Liver (tissue), 8 donors: ENCODE measurements at regions not wholly inside any gene's neighbourhood (a gene's known extent, or its start where the extent isn't known, plus 50 kb on each side); places are given as distances from the start of the nearest gene placed in this dataset.

Experiments
- DNase-seq: peaks from one replicate; pipeline ENCODE4 v3.0.0-alpha.2; 2017; ENCODE audit warnings: low spot score
- H3K27ac ChIP-seq, 2 donors: one replicate each; pipeline ENCODE4 v1.7.0; 2013; ENCODE audit warnings: inconsistent platforms in 2 of 2, low read length in 2 of 2, control low read depth in 1 of 2, low read depth in 1 of 2, mild to moderate bottlenecking in 1 of 2
- H3K27me3 ChIP-seq, 4 donors: one replicate each; pipeline versions ENCODE4 v1.6.1 to v1.7.0; 2013; ENCODE audit warnings: low read length in 3 of 4, inconsistent platforms in 1 of 4, mild to moderate bottlenecking in 1 of 4, moderate library complexity in 1 of 4; ENCODE audit not compliant: control insufficient read depth in 4 of 4, insufficient read depth in 4 of 4
- H3K36me3 ChIP-seq, 4 donors: one replicate each; pipeline versions ENCODE4 v1.6.1 to v1.7.0; 2013; ENCODE audit warnings: low read length in 3 of 4, mild to moderate bottlenecking in 3 of 4, low read depth in 1 of 4, moderate library complexity in 1 of 4; ENCODE audit not compliant: control insufficient read depth in 4 of 4, insufficient read depth in 3 of 4
- H3K4me1 ChIP-seq, 4 donors: one replicate each; pipeline versions ENCODE4 v1.6.1 to v1.7.0; 2013; ENCODE audit warnings: low read length in 3 of 4, mild to moderate bottlenecking in 3 of 4, moderate library complexity in 1 of 4; ENCODE audit not compliant: control insufficient read depth in 4 of 4, insufficient read depth in 4 of 4
- H3K4me3 ChIP-seq, 3 donors: one replicate each; pipeline versions ENCODE4 v1.6.1 to v1.7.0; 2013; ENCODE audit warnings: low read length in 3 of 3, control low read depth in 1 of 3, low read depth in 1 of 3, mild to moderate bottlenecking in 1 of 3
- H3K9ac ChIP-seq, 2 donors: one replicate each; pipeline ENCODE4 v1.7.0; 2013; ENCODE audit warnings: low read length in 2 of 2, mild to moderate bottlenecking in 2 of 2, moderate library complexity in 2 of 2, control low read depth in 1 of 2, low read depth in 1 of 2
- H3K9me3 ChIP-seq, 4 donors: one replicate each; pipeline versions ENCODE4 v1.6.1 to v1.7.0; 2013; ENCODE audit warnings: low read length in 3 of 4; ENCODE audit not compliant: control insufficient read depth in 4 of 4
- ATF3 ChIP-seq: IDR thresholded peaks from 2 replicates; pipeline ENCODE4 v1.6.1; 2016; ENCODE audit warnings: antibody characterized with exemption
- CTCF ChIP-seq: fragments of 150-350 bp; IDR thresholded peaks from 2 replicates; pipeline ENCODE4 v1.5.1; 2017; ENCODE audit warnings: improper control_type of control experiment, low read depth, low read length; ENCODE audit not compliant: missing input control
- EGR1 ChIP-seq, 2 donors: IDR thresholded peaks; 2 replicates each; pipeline ENCODE4 v1.6.1; 2016 to 2018; ENCODE audit warnings: antibody characterized with exemption in 2 of 2, low read depth in 2 of 2
- FOXA1 ChIP-seq: IDR thresholded peaks from 2 replicates; pipeline ENCODE4 v1.6.1; 2016; ENCODE audit warnings: antibody characterized with exemption
- FOXA2 ChIP-seq: IDR thresholded peaks from 2 replicates; pipeline ENCODE4 v1.6.1; 2016; ENCODE audit warnings: antibody characterized with exemption
- GABPA ChIP-seq, 2 donors: IDR thresholded peaks in 1 of 2; conservative IDR thresholded peaks in 1 of 2; 2 replicates each; pipeline ENCODE4 v1.6.1; 2016; ENCODE audit warnings: antibody characterized with exemption in 2 of 2, mild to moderate bottlenecking in 1 of 2, moderate library complexity in 1 of 2
- HNF4A ChIP-seq, 2 donors: conservative IDR thresholded peaks; 2 replicates each; pipeline ENCODE4 v1.6.1; 2016; ENCODE audit warnings: antibody characterized with exemption in 2 of 2, mild to moderate bottlenecking in 2 of 2
- HNF4G ChIP-seq: IDR thresholded peaks from 2 replicates; pipeline ENCODE4 v1.6.1; 2016; ENCODE audit warnings: antibody characterized with exemption
- JUND ChIP-seq, 2 donors: IDR thresholded peaks; 2 replicates each; pipeline ENCODE4 v1.6.1; 2016; ENCODE audit warnings: antibody characterized with exemption in 2 of 2
- MAX ChIP-seq: IDR thresholded peaks from 2 replicates; pipeline ENCODE4 v1.6.1; 2016; ENCODE audit warnings: antibody characterized with exemption
- NR2F2 ChIP-seq: IDR thresholded peaks from 2 replicates; pipeline ENCODE4 v1.6.1; 2016; ENCODE audit warnings: antibody characterized with exemption
- RAD21 ChIP-seq, 2 donors: IDR thresholded peaks; 2 replicates each; pipeline ENCODE4 v1.6.1; 2016; ENCODE audit warnings: antibody characterized with exemption in 2 of 2, mild to moderate bottlenecking in 2 of 2
- REST ChIP-seq: IDR thresholded peaks from 2 replicates; pipeline ENCODE4 v1.6.1; 2016; ENCODE audit warnings: antibody characterized with exemption, mild to moderate bottlenecking
- RXRA ChIP-seq, 2 donors: IDR thresholded peaks; 2 replicates each; pipeline ENCODE4 v1.6.1; 2017 to 2018; ENCODE audit warnings: antibody characterized with exemption in 2 of 2, mild to moderate bottlenecking in 1 of 2
- SP1 ChIP-seq: IDR thresholded peaks from 2 replicates; pipeline ENCODE4 v1.6.1; 2018; ENCODE audit warnings: antibody characterized with exemption, mild to moderate bottlenecking
- TAF1 ChIP-seq: conservative IDR thresholded peaks from 2 replicates; pipeline ENCODE4 v1.6.1; 2016; ENCODE audit warnings: antibody characterized with exemption, mild to moderate bottlenecking
- YY1 ChIP-seq: IDR thresholded peaks from 2 replicates; pipeline ENCODE4 v1.6.1; 2016; ENCODE audit warnings: antibody characterized with exemption, mild to moderate bottlenecking
- ZBTB33 ChIP-seq: IDR thresholded peaks from 2 replicates; pipeline ENCODE4 v1.6.1; 2016; ENCODE audit warnings: antibody characterized with exemption
- WGBS: extraction: QIAGEN DNeasy Blood & Tissue Kit; methylation state at CpG from one replicate; pipeline ENCODE4 v1.1.7; 2013; 5-methylcytosine and 5-hydroxymethylcytosine counted together
- donor health status: healthy.
- donor health status: healthy.
- donor health status: healthy.
- donor health status: healthy.
- donor health status: healthy.

GRCh38 chrX:98071331-98071730 is 1187.6 kb downstream of the RPA4 start:
- Histone ChIP-seq H3K4me3 (no peak overlapping the region), H3K27ac (no peak overlapping the region), H3K27me3 (no peaks in the 10 kb centered on the region), H3K9me3 (no peaks in the 10 kb centered on the region), H3K4me1 (peaks cover 0 to 9% (median 1%) of the 10 kb centered on the region in 4 donors), H3K36me3 (no peaks in the 10 kb centered on the region), H3K9ac (no peak overlapping the region)
- no peak for TF ChIP-seq HNF4A (conservative IDR thresholded peaks at IDR 0.05)
- no peak for TF ChIP-seq EGR1 (IDR thresholded peaks at IDR 0.05; ENCODE audit: low read depth in 2 of 2)
- no peak for TF ChIP-seq FOXA2
- TF ChIP-seq MAX, result no peak
- TF ChIP-seq YY1, result no peak
- no peak for TF ChIP-seq ZBTB33
- TF ChIP-seq FOXA1, result no peak
- TF ChIP-seq RXRA (IDR thresholded peaks at IDR 0.05), result no peak
- TF ChIP-seq SP1, result no peak
- no peak for TF ChIP-seq GABPA (IDR thresholded peaks at IDR 0.05 in 1 of 2, conservative IDR thresholded peaks at IDR 0.05 in 1 of 2)
- no peak for TF ChIP-seq HNF4G
- TF ChIP-seq CTCF, result no peak
- no peak for TF ChIP-seq REST
- no peak for TF ChIP-seq ATF3
- TF ChIP-seq TAF1, result no peak
- no peak for TF ChIP-seq JUND (IDR thresholded peaks at IDR 0.05)
- no peak for TF ChIP-seq NR2F2
- TF ChIP-seq RAD21 (IDR thresholded peaks at IDR 0.05), result no peak
- DNase-seq, result no peak
- 43% methylated on average over 2 of the region's 2 CpGs for WGBS
